ENCODE measurements at regions not wholly inside any gene's neighbourhood (a gene's known extent, or its start where the extent isn't known, plus 50 kb on each side); places are given as distances from the start of the nearest gene placed in this dataset.

GRCh38 chr9:89924611-89925010, 319.8 kb downstream of the GADD45G start:
- TF ChIP-seq, protein P1, sequence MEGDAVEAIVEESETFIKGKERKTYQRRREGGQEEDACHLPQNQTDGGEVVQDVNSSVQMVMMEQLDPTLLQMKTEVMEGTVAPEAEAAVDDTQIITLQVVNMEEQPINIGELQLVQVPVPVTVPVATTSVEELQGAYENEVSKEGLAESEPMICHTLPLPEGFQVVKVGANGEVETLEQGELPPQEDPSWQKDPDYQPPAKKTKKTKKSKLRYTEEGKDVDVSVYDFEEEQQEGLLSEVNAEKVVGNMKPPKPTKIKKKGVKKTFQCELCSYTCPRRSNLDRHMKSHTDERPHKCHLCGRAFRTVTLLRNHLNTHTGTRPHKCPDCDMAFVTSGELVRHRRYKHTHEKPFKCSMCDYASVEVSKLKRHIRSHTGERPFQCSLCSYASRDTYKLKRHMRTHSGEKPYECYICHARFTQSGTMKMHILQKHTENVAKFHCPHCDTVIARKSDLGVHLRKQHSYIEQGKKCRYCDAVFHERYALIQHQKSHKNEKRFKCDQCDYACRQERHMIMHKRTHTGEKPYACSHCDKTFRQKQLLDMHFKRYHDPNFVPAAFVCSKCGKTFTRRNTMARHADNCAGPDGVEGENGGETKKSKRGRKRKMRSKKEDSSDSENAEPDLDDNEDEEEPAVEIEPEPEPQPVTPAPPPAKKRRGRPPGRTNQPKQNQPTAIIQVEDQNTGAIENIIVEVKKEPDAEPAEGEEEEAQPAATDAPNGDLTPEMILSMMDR (IDR thresholded peaks at IDR 0.05), result no peak
- TF ChIP-seq POLR2A (IDR thresholded peaks at IDR 0.05), result no peak

All from suprapubic skin (tissue), 3 donors.